HG02588 (cell line): ENCODE measurements at regions not wholly inside any gene's neighbourhood (a gene's known extent, or its start where the extent isn't known, plus 50 kb on each side); places are given as distances from the start of the nearest gene placed in this dataset.
"Not testable (repeated sequence)": the region's sequence is repeated elsewhere in the genome, so short reads cannot be mapped to it uniquely, and the experiment has no call there.

Source experiments
- ATAC-seq: cut with Tn5 transposase; IDR thresholded peaks from one replicate; pipeline ENCODE4 v1.9.1; 2021; ENCODE audit warnings: mild to moderate bottlenecking, moderate library complexity; ENCODE audit not compliant: unreplicated experiment

- ATAC-seq = no peak
Observed at GRCh38 chr5:66348387-66349125, 204.5 kb downstream of the SREK1 start.

GRCh38 chr5:66351813-66352212 lies 207.7 kb downstream of the SREK1 start:
- no peak for ATAC-seq

GRCh38 chr5:66353186-66353585 lies 209.1 kb downstream of the SREK1 start:
- no peak for ATAC-seq

DNA sequence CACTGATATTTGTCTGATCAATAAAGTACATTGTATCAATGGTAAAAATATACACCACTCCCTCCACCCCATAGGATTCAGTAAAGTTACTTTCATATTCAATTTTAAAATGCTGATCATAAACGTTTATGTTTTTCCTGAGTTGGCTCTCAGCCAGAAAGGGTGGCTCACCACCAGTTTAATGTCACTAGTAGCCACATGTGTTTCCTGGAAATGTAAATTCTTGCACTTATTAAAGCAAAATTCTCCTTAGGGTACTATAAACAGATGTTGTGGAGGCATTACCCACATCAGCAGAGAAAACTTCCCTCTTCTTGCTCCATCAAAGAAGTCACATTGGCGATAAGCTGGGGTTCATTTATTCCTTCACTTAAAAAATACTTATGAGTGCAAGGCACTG lies 210.3 kb downstream of the SREK1 start:
- no peak for ATAC-seq

DNA sequence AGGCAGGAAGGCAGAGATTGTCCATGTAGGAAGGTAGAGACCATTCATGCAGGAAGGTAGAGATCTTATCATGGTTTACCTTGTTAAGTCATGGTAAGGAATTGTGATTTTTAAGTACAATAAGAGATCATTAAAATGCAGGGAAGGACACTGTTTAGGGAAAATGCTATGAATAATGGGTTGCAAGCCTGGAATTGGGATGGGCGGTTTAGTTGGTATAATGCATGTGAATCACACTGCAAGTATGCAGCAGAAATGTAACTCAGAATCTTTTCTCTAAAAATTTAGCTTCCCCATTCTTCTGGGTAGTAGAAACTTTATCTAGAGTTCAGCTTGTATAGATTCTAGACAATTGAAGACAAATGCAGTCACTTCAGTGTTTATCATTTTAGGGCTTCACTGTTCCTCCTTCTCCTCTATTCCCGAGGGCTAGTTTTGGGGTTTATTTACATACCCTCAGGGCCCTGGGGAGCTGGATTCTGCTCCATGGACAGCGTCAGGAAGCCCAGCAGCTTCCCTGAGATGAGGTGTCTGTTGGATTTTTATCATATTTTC lies 212.0 kb downstream of the SREK1 start:
- ATAC-seq = no peak

- no peak for ATAC-seq
Observed at GRCh38 chr5:66358741-66359140, 214.6 kb downstream of the SREK1 start.

- ATAC-seq = no peak
Observed at GRCh38 chr5:66361070-66361469, 217.0 kb downstream of the SREK1 start.

DNA sequence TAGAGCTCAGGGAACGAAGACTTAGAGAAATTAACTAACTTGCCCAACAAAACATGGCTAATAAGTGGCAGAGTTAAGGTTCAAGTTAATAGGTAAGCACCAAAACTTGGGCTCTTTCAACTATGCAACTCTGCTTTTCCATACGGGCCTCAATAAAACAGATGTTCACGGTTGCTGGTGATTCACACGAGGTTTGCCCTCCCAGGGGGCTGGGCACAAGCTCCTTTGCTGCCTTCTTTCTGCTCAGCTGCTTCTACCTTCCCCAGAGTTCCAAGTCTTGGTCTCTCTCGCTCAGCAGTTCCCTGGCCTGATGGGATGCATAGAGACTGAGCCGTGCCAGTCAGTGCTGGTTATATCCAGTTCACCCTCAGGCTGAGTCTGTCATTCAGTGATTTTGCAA lies 217.9 kb downstream of the SREK1 start:
- no peak for ATAC-seq

- no peak for ATAC-seq
Observed at GRCh38 chr5:66362687-66363086, 218.6 kb downstream of the SREK1 start.

GRCh38 chr5:66363097-66363496 lies 219.0 kb downstream of the SREK1 start:
- ATAC-seq = no peak

DNA sequence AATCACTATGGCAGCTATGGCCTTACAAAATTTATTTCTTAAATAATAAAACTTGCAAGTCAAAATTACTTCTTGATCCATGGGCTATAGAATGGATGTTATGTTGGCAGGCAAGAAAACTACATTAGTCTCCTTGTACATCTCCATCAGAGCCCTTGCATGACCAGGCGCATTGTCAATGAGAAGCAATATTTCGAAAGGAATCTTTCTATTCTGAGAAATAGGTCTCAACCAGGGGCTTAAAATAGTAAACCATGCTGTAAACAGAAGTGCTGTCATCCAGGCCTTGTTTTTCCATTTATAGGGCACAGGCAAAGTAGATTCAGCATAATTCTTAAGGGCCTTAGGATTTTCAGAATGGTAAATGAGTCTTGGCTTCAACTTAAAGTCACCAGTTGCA lies 220.1 kb downstream of the SREK1 start:
- ATAC-seq = no peak

- ATAC-seq = no peak
Observed at GRCh38 chr5:66365981-66366380, 221.9 kb downstream of the SREK1 start.

DNA sequence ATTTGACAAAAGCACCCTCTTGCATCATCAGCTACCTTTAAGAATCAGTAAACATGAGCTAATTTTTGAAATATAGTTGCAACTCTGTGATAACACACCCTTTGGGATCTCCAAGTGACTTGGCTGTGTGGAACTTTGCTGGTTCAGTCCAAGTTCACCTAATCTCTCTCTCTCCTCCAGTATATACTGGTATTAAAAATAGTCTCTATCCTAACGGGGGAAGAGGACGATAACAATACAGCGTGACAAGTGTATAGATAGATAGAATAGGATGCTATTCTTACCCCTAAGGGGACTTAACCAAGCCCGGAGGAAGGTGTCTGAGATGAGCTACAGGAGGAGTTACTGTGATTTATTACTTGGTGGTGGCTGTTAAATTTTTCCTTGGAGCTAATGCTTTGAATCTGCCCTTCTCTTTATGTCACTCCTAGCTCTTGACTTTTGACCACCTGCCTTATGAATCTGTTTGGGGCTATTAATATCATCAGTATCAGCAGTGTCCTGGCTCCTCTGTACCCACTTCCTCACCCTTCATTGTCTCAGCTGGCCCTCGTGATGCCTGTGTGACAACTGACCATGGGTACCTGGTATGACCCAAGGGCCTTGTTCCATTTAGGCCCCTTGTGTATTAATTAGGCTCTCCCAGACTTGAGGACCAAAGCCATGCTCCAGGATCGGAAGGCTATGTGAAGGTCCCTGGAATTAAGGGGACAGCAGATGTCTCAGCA lies 223.9 kb downstream of the SREK1 start:
- no peak for ATAC-seq

DNA sequence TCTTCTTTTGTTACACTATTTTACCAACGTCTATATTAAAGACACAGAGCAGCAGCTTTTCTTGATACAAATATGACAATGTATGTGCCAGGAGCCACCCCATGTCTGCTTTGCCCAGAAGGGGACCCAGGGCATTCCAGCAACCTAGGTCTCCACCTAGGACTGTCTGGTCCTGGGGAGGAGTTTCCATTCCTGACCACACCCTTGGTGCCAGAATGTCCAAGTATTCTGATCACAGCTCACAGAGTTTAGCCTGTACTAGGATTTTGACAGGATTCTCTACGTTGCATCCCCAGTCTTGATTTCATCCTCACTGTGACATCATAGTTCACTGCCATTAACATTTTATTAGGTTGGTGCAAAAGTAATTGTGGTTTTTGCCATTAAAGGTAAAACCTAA lies 224.7 kb downstream of the SREK1 start:
- no peak for ATAC-seq

- no peak for ATAC-seq
Observed at GRCh38 chr5:66377747-66378146, 218.4 kb upstream of the MAST4 start.

DNA sequence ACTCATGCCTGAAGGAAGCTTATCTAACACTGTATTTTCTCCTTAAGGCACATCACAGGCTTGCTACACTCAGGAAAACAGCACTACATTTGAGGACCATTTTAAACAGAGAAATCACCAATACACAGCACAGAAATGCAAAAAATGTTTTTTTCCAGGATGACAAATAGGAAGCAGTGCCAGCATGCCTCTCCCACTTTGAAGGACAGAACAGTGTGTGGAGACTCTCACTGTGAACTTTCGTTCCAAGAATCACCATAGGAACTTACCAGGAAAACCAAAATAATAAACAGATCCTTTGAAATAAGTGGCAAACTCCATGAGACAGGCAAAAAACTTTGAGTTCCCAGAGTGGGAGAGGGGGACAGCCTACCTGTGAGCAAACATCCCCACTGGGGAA lies 217.8 kb upstream of the MAST4 start:
- no peak for ATAC-seq

DNA sequence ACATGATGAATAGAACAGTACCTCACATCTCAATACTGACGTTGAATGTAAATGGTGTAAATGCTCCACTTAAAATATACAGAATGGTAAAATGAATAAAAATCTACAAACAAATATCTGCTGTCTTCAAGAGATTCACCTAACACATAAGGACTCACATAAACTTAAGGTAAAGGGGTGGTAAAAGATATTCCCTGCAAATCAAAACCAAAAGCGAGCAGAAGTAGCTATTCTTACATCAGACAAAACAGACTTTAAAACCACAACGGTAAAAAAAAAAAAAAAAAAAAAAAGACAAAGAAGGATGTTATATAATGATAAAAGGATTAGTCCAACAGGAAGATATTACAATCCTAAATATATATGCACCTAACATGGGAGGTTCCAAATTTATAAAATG lies 214.0 kb upstream of the MAST4 start:
- no peak for ATAC-seq

DNA sequence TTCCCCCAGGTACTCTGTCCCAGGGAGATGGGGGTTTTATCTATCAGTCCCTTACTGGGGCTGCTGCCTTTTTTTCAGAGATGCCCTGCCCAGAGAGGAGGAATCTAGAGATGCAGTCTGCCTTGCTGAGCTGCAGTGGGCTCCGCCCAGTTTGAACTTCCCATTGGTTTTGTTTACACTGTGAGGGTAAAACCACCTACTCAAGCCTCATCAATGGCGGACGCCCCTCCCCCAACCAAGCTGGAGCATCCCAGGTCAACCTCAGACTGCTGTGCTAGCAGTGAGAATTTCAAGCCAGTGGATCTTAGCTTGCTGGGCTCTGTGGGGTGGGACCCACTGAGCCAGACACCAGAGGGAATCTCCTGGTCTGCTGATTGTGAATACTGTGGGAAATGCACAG lies 191.0 kb upstream of the MAST4 start:
- not testable (repeated sequence) for ATAC-seq

GRCh38 chr5:66406761-66407336 lies 189.3 kb upstream of the MAST4 start:
- ATAC-seq = no peak

DNA sequence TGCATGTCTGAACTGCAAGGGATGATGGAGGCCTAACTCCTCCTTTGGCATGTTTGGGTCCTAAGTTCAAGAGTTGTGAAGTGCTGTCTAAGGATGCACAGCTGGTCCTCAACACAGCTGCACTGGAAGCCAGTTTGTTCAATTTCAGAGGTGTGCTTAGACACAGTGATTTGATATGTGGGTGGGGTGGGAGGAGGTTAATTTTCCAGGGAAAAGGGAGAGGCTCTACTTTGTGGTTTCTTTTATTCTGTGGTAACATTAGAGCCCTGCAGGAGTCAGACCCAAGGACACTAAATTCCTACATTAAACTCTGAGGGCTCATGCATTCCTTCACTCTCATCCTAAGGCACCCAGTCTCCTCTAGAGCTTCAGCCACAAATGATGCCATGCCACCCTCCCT lies 188.4 kb upstream of the MAST4 start:
- ATAC-seq = no peak

- ATAC-seq = no peak
Observed at GRCh38 chr5:66408576-66408975, 187.6 kb upstream of the MAST4 start.

DNA sequence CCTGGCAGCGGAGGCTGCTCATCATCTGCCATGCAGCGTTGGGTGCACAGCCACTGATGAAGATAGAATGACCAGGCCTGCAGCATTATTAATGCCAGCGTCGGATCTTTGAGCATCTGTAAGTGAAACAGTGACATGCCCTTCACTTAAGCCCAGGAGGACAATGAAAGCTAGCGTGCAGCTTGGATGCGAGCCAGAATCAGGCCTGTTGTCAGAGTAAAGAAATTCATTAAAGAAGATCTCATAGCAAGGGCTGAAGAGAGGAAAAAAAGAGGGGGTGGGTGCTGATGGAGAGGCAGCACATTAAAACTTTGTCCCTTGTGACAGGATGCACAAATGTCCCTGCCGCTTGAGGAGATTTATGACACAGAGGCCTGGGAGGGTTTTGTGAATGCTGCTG lies 186.1 kb upstream of the MAST4 start:
- no peak for ATAC-seq
